ENCODE measurements at regions not wholly inside any gene's neighbourhood (a gene's known extent, or its start where the extent isn't known, plus 50 kb on each side); places are given as distances from the start of the nearest gene placed in this dataset.

DNA sequence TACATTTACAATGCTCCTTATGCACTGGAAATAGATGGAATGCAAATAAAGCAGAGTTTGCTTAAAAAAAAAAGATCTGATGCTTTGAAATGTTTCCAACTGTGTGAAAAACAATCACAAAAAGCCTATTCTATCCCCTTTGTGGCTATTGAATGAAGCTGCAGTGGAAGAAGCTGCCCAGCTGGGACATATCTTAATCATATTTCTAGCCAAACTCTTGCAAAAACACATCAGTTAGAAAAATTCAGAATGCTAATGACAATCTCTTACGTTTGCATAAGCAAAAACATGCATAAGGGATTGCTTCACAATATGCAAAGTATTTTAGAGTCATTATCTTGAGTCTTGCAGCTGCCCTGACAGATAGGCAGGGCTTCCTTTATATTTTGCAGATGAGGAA, 526.4 kb upstream of the USP24 start:
- TF ChIP-seq, protein P1, sequence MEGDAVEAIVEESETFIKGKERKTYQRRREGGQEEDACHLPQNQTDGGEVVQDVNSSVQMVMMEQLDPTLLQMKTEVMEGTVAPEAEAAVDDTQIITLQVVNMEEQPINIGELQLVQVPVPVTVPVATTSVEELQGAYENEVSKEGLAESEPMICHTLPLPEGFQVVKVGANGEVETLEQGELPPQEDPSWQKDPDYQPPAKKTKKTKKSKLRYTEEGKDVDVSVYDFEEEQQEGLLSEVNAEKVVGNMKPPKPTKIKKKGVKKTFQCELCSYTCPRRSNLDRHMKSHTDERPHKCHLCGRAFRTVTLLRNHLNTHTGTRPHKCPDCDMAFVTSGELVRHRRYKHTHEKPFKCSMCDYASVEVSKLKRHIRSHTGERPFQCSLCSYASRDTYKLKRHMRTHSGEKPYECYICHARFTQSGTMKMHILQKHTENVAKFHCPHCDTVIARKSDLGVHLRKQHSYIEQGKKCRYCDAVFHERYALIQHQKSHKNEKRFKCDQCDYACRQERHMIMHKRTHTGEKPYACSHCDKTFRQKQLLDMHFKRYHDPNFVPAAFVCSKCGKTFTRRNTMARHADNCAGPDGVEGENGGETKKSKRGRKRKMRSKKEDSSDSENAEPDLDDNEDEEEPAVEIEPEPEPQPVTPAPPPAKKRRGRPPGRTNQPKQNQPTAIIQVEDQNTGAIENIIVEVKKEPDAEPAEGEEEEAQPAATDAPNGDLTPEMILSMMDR (IDR thresholded peaks at IDR 0.05) = no peak
- TF ChIP-seq POLR2AphosphoS5 (IDR thresholded peaks at IDR 0.05) (no peak), POLR2A (IDR thresholded peaks at IDR 0.05) (no peak)

Measured in prostate gland (tissue), 2 donors.